ENCODE measurements at regions not wholly inside any gene's neighbourhood (a gene's known extent, or its start where the extent isn't known, plus 50 kb on each side); places are given as distances from the start of the nearest gene placed in this dataset.

GRCh38 chr7:140229591-140230515, 53.1 kb upstream of the KDM7A start (continued):
- TF ChIP-seq ZNF639 (CRISPR knock-in tag; conservative IDR thresholded peaks at IDR 0.05) = peak; percentile 77; the same call in 1 of the 2 replicates
- 0 out of 2 replicates have a peak, but pooled peaks have one; percentile 68 for TF ChIP-seq SNAPC5 (CRISPR knock-in tag; IDR thresholded peaks at IDR 0.05; ENCODE audit: borderline replicate concordance)
- peak; percentile 78 for TF ChIP-seq KAT8 (CRISPR knock-in tag; IDR thresholded peaks at IDR 0.05)
- TF ChIP-seq TFDP2 (CRISPR knock-in tag; IDR thresholded peaks at IDR 0.05) = peak; percentile 67
- TF ChIP-seq CENPT (CRISPR knock-in tag; IDR thresholded peaks at IDR 0.05; ENCODE audit: low read depth) = no peak
- TF ChIP-seq RFX5 (IDR thresholded peaks at IDR 0.05; ENCODE audit: low read depth, low read length) = 0 out of 2 replicates have a peak, but pooled peaks have one; percentile 15
- no peak for TF ChIP-seq CENPBD1 (CRISPR knock-in tag; IDR thresholded peaks at IDR 0.05; ENCODE audit: borderline replicate concordance, low read depth)
- peak; percentile 70 for TF ChIP-seq BHLHE40 (IDR thresholded peaks at IDR 0.05; ENCODE audit: low read length)
- no peak for TF ChIP-seq ZFAT (CRISPR knock-in tag; conservative IDR thresholded peaks at IDR 0.05)
- peak; percentile 86; the same call in 1 of the 2 replicates for TF ChIP-seq BRF2 (CRISPR knock-in tag; IDR thresholded peaks at IDR 0.05)
- TF ChIP-seq MED1 (CRISPR knock-in tag; IDR thresholded peaks at IDR 0.05) = peak; percentile 99
- TF ChIP-seq SIX1 (CRISPR knock-in tag; IDR thresholded peaks at IDR 0.05; ENCODE audit: borderline replicate concordance) = peak; percentile 88; the same call in 1 of the 2 replicates
- peak; percentile 66; the same call in 1 of the 2 replicates for TF ChIP-seq ZBTB37 (CRISPR knock-in tag; IDR thresholded peaks at IDR 0.05)
- TF ChIP-seq ZMYM3 (CRISPR knock-in tag; IDR thresholded peaks at IDR 0.05) = peak; percentile 67; the same call in 1 of the 2 replicates
- peak; percentile 86 for TF ChIP-seq ZNF232 (CRISPR knock-in tag; IDR thresholded peaks at IDR 0.05; ENCODE audit: borderline replicate concordance)
- peak; percentile 87 for TF ChIP-seq HDAC1 (CRISPR knock-in tag; IDR thresholded peaks at IDR 0.05)
- peak; percentile 29; the same call in 1 of the 2 replicates for TF ChIP-seq ZNF724P (CRISPR knock-in tag; IDR thresholded peaks at IDR 0.05; ENCODE audit: borderline replicate concordance)
- peak; percentile 56; the same call in 1 of the 2 replicates for TF ChIP-seq ZFP90 (CRISPR knock-in tag; IDR thresholded peaks at IDR 0.05; ENCODE audit: borderline replicate concordance)
- TF ChIP-seq REL (CRISPR knock-in tag; conservative IDR thresholded peaks at IDR 0.05) = no peak
- TF ChIP-seq MXD3 (CRISPR knock-in tag; IDR thresholded peaks at IDR 0.05) = peak; percentile 71; the same call in 1 of the 2 replicates
- peak; percentile 67 for TF ChIP-seq GATAD1 (CRISPR knock-in tag; IDR thresholded peaks at IDR 0.05)
- peak; percentile 97 for TF ChIP-seq CREM (IDR thresholded peaks at IDR 0.05)
- TF ChIP-seq CREM (CRISPR knock-in tag; IDR thresholded peaks at IDR 0.05) = no peak

Data from HepG2 (cell line).